ENCODE measurements at regions not wholly inside any gene's neighbourhood (a gene's known extent, or its start where the extent isn't known, plus 50 kb on each side); places are given as distances from the start of the nearest gene placed in this dataset.

- peak; percentile 15 for DNase-seq (ENCODE audit: low read depth)
Measured at GRCh38 chr6:51541847-51542246, 545.6 kb downstream of the PKHD1 start.

GRCh38 chr6:51542475-51542874 is 544.9 kb downstream of the PKHD1 start:
- no peak for DNase-seq (ENCODE audit: low read depth)

- DNase-seq (ENCODE audit: low read depth) = no peak
Measured at GRCh38 chr6:51550243-51550642, 537.2 kb downstream of the PKHD1 start.

GRCh38 chr6:51552435-51552834 is 535.0 kb downstream of the PKHD1 start:
- no peak for DNase-seq (ENCODE audit: low read depth)

- DNase-seq (ENCODE audit: low read depth) = no peak
Measured at GRCh38 chr6:51553246-51554015, 534.0 kb downstream of the PKHD1 start.

GRCh38 chr6:51554029-51554428 is 533.4 kb downstream of the PKHD1 start:
- no peak for DNase-seq (ENCODE audit: low read depth)

GRCh38 chr6:51559059-51559458 is 528.4 kb downstream of the PKHD1 start:
- DNase-seq (ENCODE audit: low read depth) = no peak

- no peak for DNase-seq (ENCODE audit: low read depth)
Measured at GRCh38 chr6:51562198-51562597, 525.2 kb downstream of the PKHD1 start.
